K562 (cell line): ENCODE measurements at regions not wholly inside any gene's neighbourhood (a gene's known extent, or its start where the extent isn't known, plus 50 kb on each side); places are given as distances from the start of the nearest gene placed in this dataset.

ENCODE experiments used
- ERF ChIP-seq: fragments of 450-650 bp; formaldehyde crosslinking; IDR thresholded peaks from 2 replicates; pipeline ENCODE4 v1.4.0; 2020; ENCODE audit warnings: mild to moderate bottlenecking, mixed read lengths
- EZH2 ChIP-seq: IDR thresholded peaks from 2 replicates; pipeline ENCODE4 v1.6.1; 2012; ENCODE audit warnings: low read depth, mild to moderate bottlenecking, inconsistent platforms, low read length, borderline replicate concordance
- HINFP ChIP-seq: fragments of 450-650 bp; conservative IDR thresholded peaks from 2 replicates; pipeline ENCODE4 v1.6.1; 2016; ENCODE audit warnings: missing genetic modification characterization, low read depth, mild to moderate bottlenecking, control low read depth, missing compliant biosample characterization
- NFIC ChIP-seq: fragments of 450-650 bp; IDR thresholded peaks from 2 replicates; pipeline ENCODE4 v1.6.1; 2017; ENCODE audit warnings: mild to moderate bottlenecking, inconsistent platforms
- POLR2AphosphoS5 ChIP-seq: IDR thresholded peaks from 2 replicates; pipeline ENCODE4 v1.6.1; 2011; ENCODE audit warnings: mild to moderate bottlenecking, low read depth, low read length, moderate library complexity; ENCODE audit not compliant: control insufficient read depth, insufficient read depth
- SIN3A ChIP-seq, 2 experiments: fragments of 150-350 bp in 1 of 2; IDR thresholded peaks; 2 replicates each; pipeline ENCODE4 v1.6.1; 2011 to 2016; ENCODE audit warnings: borderline replicate concordance in 2 of 2, low read depth in 2 of 2, low read length in 2 of 2, mild to moderate bottlenecking in 2 of 2, moderate library complexity in 2 of 2; ENCODE audit not compliant: control insufficient read depth in 1 of 2
- SMAD1 ChIP-seq: fragments of 150-350 bp; IDR thresholded peaks from 2 replicates; pipeline ENCODE4 v1.6.1; 2014; ENCODE audit warnings: low read length, low read depth; ENCODE audit not compliant: partially characterized antibody
- SNRNP70 ChIP-seq: fragments of 200-400 bp; formaldehyde crosslinking; optimal IDR thresholded peaks from 2 replicates; pipeline ENCODE3; 2017; ENCODE audit warnings: low read depth, low read length
- TAF1 ChIP-seq: IDR thresholded peaks from 2 replicates; pipeline ENCODE4 v1.6.1; 2011; ENCODE audit warnings: mild to moderate bottlenecking, low read length, moderate library complexity; ENCODE audit not compliant: insufficient read depth, control insufficient read depth, severe bottlenecking; ENCODE audit errors: extremely low read depth
- ZFP30 ChIP-seq: fragments of 250-450 bp; sonication (Bioruptor Pico); IDR thresholded peaks from 2 replicates; pipeline ENCODE4 v1.8.0; 2022; ENCODE audit warnings: moderate library complexity, mild to moderate bottlenecking, inconsistent platforms, borderline replicate concordance
- ZNF134 ChIP-seq: fragments of 250-450 bp; sonication (Bioruptor Pico); conservative IDR thresholded peaks from 2 replicates; pipeline ENCODE4 v1.4.0; 2020
- ZNF395 ChIP-seq: fragments of 200-800 bp; sonication (Bioruptor generic); IDR thresholded peaks from 2 replicates; pipeline ENCODE4 v1.6.1; 2017; ENCODE audit warnings: missing genetic modification characterization, missing compliant biosample characterization

- no peak for TF ChIP-seq TAF1
- no peak for TF ChIP-seq SIN3A (IDR thresholded peaks at IDR 0.05; ENCODE audit: borderline replicate concordance in 2 of 2, control insufficient read depth in 1 of 2, low read depth in 2 of 2, low read length in 2 of 2)
- no peak for TF ChIP-seq ZFP30 (CRISPR knock-in tag)
- TF ChIP-seq POLR2AphosphoS5, result no peak
- no peak for TF ChIP-seq ZNF134 (CRISPR knock-in tag)
- no peak for TF ChIP-seq SNRNP70
- no peak for TF ChIP-seq EZH2
- TF ChIP-seq ERF (CRISPR knock-in tag), result no peak
- TF ChIP-seq SMAD1, result no peak
- no peak for TF ChIP-seq HINFP
- no peak for TF ChIP-seq NFIC
- TF ChIP-seq ZNF395 (CRISPR knock-in tag), result no peak
These were observed 292.0 kb upstream of the ZMIZ1 start for GRCh38 chr10:78776756-78777155.
